Activated CD4-positive, alpha-beta T cell treated with anti-CD3 and anti-CD28 coated beads, Interleukin-2, amount 50 U/mL, for 4 hours (primary cell): ENCODE measurements at regions not wholly inside any gene's neighbourhood (a gene's known extent, or its start where the extent isn't known, plus 50 kb on each side); places are given as distances from the start of the nearest gene placed in this dataset.
A peak's percentile ranks its signal among the peaks of the same experiment; 100 is the strongest.
"Not testable (repeated sequence)": the region's sequence is repeated elsewhere in the genome, so short reads cannot be mapped to it uniquely, and the experiment has no call there.

Experiments used
- DNase-seq, 2 experiments: peaks; one replicate each; pipeline ENCODE4 v3.0.0-alpha.2; 2020

DNA sequence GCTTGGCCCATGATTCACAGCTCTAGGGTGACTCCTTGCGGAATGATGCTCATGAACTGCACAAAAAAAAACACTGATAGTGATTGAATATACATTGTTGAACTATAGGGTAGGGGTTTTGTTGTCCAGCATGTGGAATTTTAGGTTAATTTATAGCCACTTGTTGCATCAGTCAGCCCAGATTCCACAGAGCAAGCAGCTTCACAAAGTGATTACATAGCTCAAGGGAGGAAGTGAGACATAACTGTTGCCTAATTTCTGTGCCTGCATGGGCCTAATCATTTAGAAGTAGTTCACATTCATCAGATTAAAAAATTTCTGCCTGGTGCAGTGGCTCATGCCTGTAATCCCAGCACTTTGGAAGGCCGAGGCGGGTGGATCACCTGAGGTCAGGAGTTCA lies 142.2 kb upstream of the ZNF722 start:
- not testable (repeated sequence) for DNase-seq

GRCh38 chr7:63867127-63867526 lies 131.5 kb upstream of the ZNF722 start:
- DNase-seq, result no peak

DNA sequence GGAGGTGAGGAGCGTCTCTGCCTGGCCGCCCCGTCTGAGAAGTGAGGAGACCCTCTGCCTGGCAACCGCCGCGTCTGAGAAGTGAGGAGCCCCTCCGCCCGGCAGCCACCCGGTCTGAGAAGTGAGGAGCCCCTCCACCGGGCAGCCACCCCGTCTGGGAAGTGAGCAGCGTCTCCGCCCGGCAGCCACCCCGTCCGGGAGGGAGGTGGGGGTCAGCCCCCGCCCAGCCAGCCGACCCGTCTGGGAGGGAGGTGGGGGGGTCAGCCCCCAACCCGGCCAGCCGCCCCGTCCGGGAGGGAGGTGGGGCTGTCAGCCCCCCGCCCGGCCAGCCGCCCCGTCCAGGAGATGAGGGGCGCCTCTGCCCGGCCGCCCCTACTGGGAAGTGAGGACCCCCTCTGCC lies 124.4 kb upstream of the ZNF722 start:
- DNase-seq, result not testable (repeated sequence)

- no peak for DNase-seq
Measured at GRCh38 chr7:63876707-63877322, 121.8 kb upstream of the ZNF722 start.

- no peak for DNase-seq
Measured at GRCh38 chr7:63887031-63887430, 111.6 kb upstream of the ZNF722 start.

GRCh38 chr7:63899691-63900393 lies 98.8 kb upstream of the ZNF722 start:
- peak; percentile 73 to 74 for DNase-seq

DNA sequence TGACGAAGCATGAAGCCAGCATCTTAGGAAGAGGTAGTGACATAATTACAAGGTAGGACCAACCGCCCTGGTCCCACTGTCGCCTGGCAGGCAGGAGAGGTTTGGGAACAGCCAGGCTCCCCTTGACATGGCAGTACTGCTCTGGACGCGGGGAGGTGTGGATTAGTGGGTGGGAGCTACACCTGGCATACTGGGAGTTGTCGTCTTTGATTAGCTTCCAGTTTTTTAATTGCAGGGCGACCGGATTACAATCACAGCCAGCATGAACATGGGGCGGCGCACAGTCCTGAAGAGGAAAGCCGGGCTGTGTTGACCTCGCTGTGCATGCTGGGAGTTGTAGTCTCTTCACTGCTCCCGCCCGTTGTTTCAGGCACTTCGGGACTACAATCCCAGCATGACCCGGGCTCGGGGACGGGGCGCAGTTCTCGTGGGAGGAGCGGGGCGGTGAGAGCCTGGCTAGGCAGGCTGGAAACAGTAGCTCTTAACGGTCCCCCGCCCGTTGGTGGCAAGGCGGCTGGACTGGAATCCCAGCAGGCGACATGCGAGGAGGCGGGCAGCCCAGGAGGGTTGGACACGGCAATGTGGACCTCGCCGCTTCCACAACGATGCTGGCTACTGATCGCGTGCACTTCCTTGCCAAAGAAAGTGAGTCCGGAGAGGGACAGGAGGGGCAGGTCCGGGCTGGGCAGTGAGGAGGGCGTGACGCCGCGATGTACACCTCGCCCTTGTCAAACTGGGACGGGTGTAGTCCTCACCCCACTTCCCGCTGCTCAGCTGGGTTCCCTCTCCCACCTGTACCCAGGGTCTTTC lies 98.0 kb upstream of the ZNF722 start:
- peak; percentile 88 to 89 for DNase-seq

GRCh38 chr7:63901204-63901506 lies 97.5 kb upstream of the ZNF722 start:
- not testable (repeated sequence) for DNase-seq

DNA sequence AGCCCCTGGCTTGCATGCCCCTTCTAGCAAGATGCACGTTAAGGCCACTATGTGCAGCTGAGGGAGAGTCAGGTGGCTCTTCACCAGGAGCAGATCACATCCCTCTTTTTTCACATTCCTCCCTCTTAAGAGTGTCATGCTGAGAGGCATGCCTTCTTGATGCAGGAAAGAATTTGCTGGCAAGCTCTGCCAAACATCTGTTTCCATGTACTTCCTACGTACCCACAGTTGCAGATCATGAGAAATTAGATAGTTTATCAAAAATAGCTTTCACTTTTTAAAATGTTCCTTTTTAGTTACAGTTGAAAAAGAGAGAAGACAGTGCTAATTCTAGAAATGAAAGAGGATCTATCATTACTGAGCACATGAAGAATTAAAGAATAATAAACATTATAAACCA lies 79.7 kb upstream of the ZNF722 start:
- no peak for DNase-seq

DNA sequence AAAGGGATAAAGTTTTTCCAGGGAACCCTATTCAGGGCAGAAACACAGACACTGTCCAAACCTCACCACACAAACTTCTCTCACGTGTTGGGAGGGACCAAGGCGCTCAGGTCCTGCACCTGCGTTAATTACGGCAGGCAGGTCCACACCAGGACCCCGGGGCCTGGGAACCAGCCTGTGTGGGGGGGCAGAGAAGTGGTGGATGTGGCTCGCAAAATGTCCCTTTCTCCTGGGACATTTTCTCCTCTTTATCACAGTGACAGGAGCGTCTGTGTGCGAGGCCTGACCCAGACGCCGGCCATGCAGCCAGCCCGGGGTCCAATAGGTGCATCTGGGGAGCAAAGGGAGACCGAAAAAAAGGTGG lies 73.4 kb upstream of the ZNF722 start:
- no peak for DNase-seq

- DNase-seq, result peak; percentile 86 to 89
Measured at GRCh38 chr7:63925626-63926460, 72.8 kb upstream of the ZNF722 start.

- no peak for DNase-seq
Measured at GRCh38 chr7:63927261-63927660, 71.4 kb upstream of the ZNF722 start.

DNA sequence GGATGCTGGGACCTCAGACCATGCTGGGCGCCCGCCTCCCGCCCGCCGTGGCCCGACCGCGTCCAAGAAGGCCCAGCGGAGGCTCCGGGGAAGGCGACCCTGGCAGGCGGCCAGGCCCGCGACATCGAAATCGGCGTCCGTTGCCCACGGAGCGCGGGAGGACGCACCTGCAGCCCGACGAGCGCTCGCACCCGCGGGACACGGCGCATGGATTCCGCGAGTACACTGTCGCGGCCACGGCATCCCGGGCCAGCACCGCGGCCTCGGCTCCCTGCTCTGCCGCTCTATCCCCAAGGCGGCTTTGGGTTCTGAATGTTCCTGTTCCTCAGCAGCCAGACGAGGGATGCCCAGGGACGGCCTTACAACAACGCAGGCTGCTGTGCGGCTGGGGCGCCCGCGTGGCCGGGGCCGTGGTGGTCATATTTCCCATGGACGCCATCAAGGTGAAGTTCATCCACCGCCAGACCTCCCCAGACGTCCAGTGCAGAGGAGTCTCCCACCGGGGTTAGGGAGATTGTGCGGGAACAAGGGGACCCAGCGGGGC lies 67.5 kb upstream of the ZNF722 start:
- no peak for DNase-seq

DNA sequence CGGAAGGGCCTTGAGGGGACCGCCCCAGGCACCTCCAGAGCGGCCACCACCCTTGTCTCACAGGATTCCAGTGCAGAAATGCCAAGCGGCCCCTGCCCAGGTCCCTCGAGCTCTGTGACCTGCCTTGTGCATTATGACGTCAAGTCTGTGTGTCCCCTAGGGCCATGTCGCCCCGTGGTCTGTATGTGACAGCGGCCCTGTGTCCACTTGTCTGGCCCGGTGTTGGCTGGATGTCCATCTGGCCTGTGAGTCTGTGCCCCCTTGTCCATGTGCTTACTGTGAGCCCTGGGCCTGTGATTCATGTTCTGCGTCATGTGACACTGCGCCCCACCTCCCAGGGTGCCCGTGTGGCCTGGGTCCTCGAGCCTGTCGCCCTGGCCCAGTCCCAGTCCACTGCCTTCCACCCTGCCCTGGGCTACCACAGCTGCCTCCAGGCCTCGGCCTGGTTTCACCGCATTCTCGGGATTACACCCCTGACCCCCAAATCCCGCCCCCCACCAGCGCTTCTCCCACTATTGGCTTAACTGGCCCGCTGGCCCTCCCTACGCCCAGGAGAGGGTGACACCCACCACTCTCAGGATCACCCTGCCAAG lies 66.6 kb upstream of the ZNF722 start:
- no peak for DNase-seq
